Memory B cell (primary cell): ENCODE measurements at regions not wholly inside any gene's neighbourhood (a gene's known extent, or its start where the extent isn't known, plus 50 kb on each side); places are given as distances from the start of the nearest gene placed in this dataset.
"Not testable (repeated sequence)": the region's sequence is repeated elsewhere in the genome, so short reads cannot be mapped to it uniquely, and the experiment has no call there.

Experiments
- ATAC-seq: fragments of 150-1000 bp; cut with Tn5 transposase; 2 replicates; pipeline ENCODE4 v1.10.0; 2021; ENCODE audit warnings: low read depth, mild to moderate bottlenecking, moderate library complexity
- DNase-seq, 2 donors: peaks; one replicate each; pipeline ENCODE4 v3.0.0; 2022; ENCODE audit warnings: low spot score in 2 of 2
- H3K27ac Mint-ChIP-seq: one replicate; pipeline ENCODE4 v1.8.0; 2022; ENCODE audit warnings: mild to moderate bottlenecking, moderate library complexity, mixed read lengths
- H3K27me3 Mint-ChIP-seq: one replicate; pipeline ENCODE4 v1.8.0; 2022; ENCODE audit warnings: mixed read lengths
- H3K36me3 Mint-ChIP-seq: one replicate; pipeline ENCODE4 v1.8.0; 2022; ENCODE audit warnings: mild to moderate bottlenecking, mixed read lengths
- H3K4me1 Mint-ChIP-seq: one replicate; pipeline ENCODE4 v1.8.0; 2022; ENCODE audit warnings: mixed read lengths
- H3K4me3 Mint-ChIP-seq: one replicate; pipeline ENCODE4 v1.8.0; 2022; ENCODE audit warnings: mild to moderate bottlenecking, moderate library complexity, mixed read lengths
- H3K9me3 Mint-ChIP-seq: one replicate; pipeline ENCODE4 v1.8.0; 2022; ENCODE audit warnings: mixed read lengths

DNA sequence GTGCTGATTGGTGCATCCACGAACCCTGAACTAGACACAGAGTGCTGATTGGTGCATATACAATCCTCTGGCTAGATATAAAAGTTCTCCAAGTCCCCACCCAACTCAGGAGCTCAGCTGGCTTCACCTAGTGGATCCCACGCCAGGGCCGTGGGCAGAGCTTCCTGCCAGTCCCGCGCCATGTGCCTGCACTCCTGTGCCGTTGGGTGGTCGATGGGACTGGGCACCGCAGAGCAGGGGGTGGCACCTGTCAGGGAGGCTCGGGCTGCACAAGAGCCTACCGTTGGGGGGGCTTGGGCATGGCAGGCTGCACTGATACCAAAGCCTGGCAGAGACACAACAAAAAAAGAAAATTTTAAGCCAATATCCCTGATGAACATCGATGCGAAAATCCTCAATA is 185.4 kb upstream of the ASCC3 start:
- Mint-ChIP-seq H3K4me3 (no peak overlapping the region), H3K4me1 (no peaks in the 10 kb centered on the region), H3K27ac (no peak overlapping the region), H3K27me3 (no peaks in the 10 kb centered on the region), H3K9me3 (peaks cover 5% of the 10 kb centered on the region), H3K36me3 (no peaks in the 10 kb centered on the region)
- DNase-seq (no peak), ATAC-seq (no peak)

- H3K36me3 Mint-ChIP-seq = no peaks in the 10 kb centered on the region
- ATAC-seq = no peak
- H3K4me3 Mint-ChIP-seq = no peak overlapping the region
- no peaks in the 10 kb centered on the region for H3K27me3 Mint-ChIP-seq
- H3K4me1 Mint-ChIP-seq = no peaks in the 10 kb centered on the region
- no peak for DNase-seq
- H3K9me3 Mint-ChIP-seq = peaks cover 2% of the 10 kb centered on the region
- no peak overlapping the region for H3K27ac Mint-ChIP-seq
Observed at GRCh38 chr6:101069191-101069795, 188.2 kb upstream of the ASCC3 start.

DNA sequence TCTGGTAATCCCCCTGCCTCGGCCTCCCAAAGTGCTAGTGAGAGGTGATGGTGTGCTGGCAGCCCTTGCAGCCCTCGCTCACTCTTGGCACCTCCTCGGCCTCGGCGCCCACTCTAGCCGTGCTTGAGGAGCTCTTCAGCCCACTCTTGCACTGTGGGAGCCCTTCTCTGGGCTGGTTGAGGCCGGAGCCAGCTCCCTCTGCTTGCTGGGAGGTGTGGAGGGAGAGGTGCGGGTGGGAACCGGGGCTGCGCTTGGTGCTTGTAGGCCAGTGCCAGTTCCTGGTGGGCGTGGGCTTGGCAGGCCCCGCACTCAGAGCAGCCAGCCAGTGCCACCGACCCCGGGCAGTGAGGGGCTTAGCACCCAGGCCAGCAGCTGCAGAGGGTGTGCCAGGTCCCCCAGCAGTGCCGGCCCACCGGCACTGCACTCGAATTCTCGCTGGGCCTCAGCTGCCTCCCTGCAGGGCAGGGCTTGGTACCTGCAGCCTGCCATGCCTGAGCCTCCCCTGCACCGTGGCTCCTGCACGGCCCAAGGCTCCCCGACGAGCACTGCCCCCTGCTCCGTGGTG is 189.0 kb upstream of the ASCC3 start:
- no peak overlapping the region for H3K27ac Mint-ChIP-seq
- H3K27me3 Mint-ChIP-seq = no peaks in the 10 kb centered on the region
- H3K9me3 Mint-ChIP-seq = peaks cover 2% of the 10 kb centered on the region
- no peaks in the 10 kb centered on the region for H3K4me1 Mint-ChIP-seq
- no peak overlapping the region for H3K4me3 Mint-ChIP-seq
- no peaks in the 10 kb centered on the region for H3K36me3 Mint-ChIP-seq
- ATAC-seq = no peak
- DNase-seq = no peak

GRCh38 chr6:101077344-101077743 is 196.2 kb upstream of the ASCC3 start:
- ATAC-seq (no peak), DNase-seq (no peak)
- Mint-ChIP-seq H3K9me3 (peaks cover 8% of the 10 kb centered on the region), H3K27me3 (no peaks in the 10 kb centered on the region), H3K4me3 (no peak overlapping the region), H3K27ac (no peak overlapping the region), H3K36me3 (no peaks in the 10 kb centered on the region), H3K4me1 (no peaks in the 10 kb centered on the region)

GRCh38 chr6:101079696-101080270 is 198.7 kb upstream of the ASCC3 start:
- Mint-ChIP-seq H3K4me1 (no peaks in the 10 kb centered on the region), H3K27me3 (no peaks in the 10 kb centered on the region), H3K4me3 (no peak overlapping the region), H3K36me3 (no peaks in the 10 kb centered on the region), H3K27ac (no peak overlapping the region), H3K9me3 (peaks cover 8% of the 10 kb centered on the region)
- ATAC-seq (no peak), DNase-seq (no peak)

DNA sequence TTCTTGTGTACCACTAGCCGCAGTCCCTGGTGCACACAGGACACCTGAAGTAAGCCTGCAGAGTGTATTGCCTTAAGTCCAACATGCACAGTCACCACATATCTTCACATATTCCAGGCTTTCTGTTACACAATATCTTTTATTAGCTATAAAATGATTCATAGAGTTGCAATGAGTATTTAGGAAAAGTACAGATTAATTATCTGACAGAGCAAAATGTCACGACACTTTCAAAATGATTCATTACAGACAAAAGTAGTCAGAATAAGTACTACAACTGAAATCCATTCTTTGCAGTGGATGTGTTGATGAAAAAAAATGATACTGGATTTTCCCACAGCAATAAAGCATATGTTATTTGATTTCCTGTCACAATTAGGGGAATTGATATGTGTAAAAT is 199.5 kb upstream of the ASCC3 start:
- no peak for ATAC-seq
- Mint-ChIP-seq H3K36me3 (no peaks in the 10 kb centered on the region), H3K4me1 (no peaks in the 10 kb centered on the region), H3K27ac (no peak overlapping the region), H3K4me3 (no peak overlapping the region), H3K9me3 (peaks cover 8% of the 10 kb centered on the region), H3K27me3 (no peaks in the 10 kb centered on the region)
- no peak for DNase-seq

- DNase-seq = no peak
Observed at GRCh38 chr6:101083533-101084175, 202.5 kb upstream of the ASCC3 start.

DNA sequence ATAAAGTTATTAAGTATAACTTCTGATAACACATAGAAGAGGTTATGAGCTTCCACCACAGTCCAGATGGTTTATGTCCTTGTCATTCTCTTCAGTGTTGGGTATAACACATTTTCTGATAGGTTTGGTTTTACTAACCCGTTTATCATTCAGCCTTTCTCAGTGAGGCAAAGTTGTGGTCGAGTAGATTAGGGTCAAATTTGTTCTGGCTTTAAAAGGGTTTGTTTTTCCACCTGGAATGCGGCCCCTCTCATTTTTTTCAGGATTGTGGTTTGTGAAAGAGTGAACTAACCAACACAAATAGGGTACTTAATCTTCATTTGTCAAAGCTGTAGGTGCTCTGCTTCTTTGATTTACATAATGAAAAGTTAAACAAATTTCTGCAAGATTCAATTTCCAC is 204.2 kb upstream of the ASCC3 start:
- Mint-ChIP-seq H3K27ac (no peak overlapping the region), H3K9me3 (peaks cover 1% of the 10 kb centered on the region), H3K36me3 (no peaks in the 10 kb centered on the region), H3K27me3 (no peaks in the 10 kb centered on the region), H3K4me3 (no peak overlapping the region), H3K4me1 (no peaks in the 10 kb centered on the region)
- ATAC-seq (no peak), DNase-seq (no peak)

More at GRCh38 chr6:101083533-101084175, 202.5 kb upstream of the ASCC3 start:
- H3K9me3 Mint-ChIP-seq = no peaks in the 10 kb centered on the region
- H3K4me1 Mint-ChIP-seq = no peaks in the 10 kb centered on the region
- H3K27ac Mint-ChIP-seq = no peak overlapping the region
- ATAC-seq = no peak
- H3K27me3 Mint-ChIP-seq = no peaks in the 10 kb centered on the region
- H3K36me3 Mint-ChIP-seq = no peaks in the 10 kb centered on the region
- no peak overlapping the region for H3K4me3 Mint-ChIP-seq

DNA sequence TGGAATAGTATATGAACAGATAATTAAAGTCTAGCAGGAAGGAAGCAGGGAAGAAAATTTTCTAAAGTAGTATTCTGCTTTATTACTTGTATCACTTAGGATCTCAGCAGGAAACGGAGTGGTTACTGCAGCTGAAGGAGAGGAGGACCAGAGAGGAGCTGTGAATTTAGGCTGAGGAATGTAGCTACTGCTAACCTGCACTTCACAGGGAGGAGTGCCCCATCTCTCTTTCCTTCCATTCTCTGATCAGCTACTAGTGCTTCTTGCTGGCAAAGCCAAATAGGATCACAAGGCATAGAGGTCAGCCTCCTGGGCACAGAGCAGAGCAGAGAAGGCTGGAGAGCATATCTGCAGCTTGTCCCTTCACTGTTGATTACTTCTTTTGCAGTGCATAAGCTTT is 205.3 kb upstream of the ASCC3 start:
- H3K4me3 Mint-ChIP-seq = no peak overlapping the region
- no peaks in the 10 kb centered on the region for H3K27me3 Mint-ChIP-seq
- H3K36me3 Mint-ChIP-seq = no peaks in the 10 kb centered on the region
- no peak for DNase-seq
- no peak for ATAC-seq
- H3K27ac Mint-ChIP-seq = no peak overlapping the region
- H3K4me1 Mint-ChIP-seq = no peaks in the 10 kb centered on the region
- H3K9me3 Mint-ChIP-seq = peaks cover 9% of the 10 kb centered on the region

DNA sequence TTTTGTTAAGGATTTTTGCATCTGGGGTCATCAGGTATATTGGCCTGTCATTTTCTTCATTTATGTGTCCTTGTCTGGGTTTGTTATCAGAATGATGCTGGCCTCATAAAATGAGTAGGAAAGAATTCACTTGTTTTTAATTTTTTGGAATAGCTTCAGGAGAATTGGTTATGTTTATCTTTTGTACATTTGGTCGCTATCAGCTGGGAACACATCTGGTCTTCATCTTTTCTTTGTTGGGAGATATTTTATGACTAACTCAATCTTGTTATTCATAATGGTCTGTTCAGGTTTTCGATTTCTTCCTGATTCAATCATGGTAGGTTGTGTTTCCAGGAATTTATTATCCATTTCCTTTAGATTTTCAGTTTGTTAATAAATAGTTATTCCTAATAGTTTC is 207.5 kb upstream of the ASCC3 start:
- Mint-ChIP-seq H3K27ac (no peak overlapping the region), H3K36me3 (no peaks in the 10 kb centered on the region), H3K27me3 (no peaks in the 10 kb centered on the region), H3K4me1 (no peaks in the 10 kb centered on the region), H3K9me3 (peaks cover 11% of the 10 kb centered on the region), H3K4me3 (no peak overlapping the region)
- DNase-seq (no peak), ATAC-seq (no peak)

GRCh38 chr6:101089640-101090039 is 208.5 kb upstream of the ASCC3 start:
- H3K4me1 Mint-ChIP-seq = no peaks in the 10 kb centered on the region
- H3K27ac Mint-ChIP-seq = no peak overlapping the region
- DNase-seq (no peak), ATAC-seq (no peak)
- H3K36me3 Mint-ChIP-seq = no peaks in the 10 kb centered on the region
- no peaks in the 10 kb centered on the region for H3K27me3 Mint-ChIP-seq
- peaks cover 11% of the 10 kb centered on the region for H3K9me3 Mint-ChIP-seq
- no peak overlapping the region for H3K4me3 Mint-ChIP-seq

DNA sequence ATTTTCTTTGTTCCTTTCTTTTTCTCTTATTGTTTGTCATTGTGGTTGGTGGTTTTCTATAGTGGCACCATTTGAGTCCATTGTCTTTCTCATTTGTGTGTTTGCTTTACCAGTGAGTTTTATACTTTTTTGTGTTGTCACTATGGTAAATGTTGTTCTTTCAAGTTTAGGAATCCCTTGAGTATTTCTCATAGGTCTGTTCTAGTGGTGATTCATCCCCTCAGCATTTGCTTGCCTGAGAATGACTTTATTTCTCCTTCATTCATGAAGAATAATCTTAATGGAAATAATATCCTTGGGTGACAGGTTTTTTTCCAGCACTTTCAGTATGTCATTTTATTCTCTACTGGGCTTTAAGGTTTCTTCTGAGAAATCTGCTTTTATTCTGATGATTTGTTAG is 209.2 kb upstream of the ASCC3 start:
- no peaks in the 10 kb centered on the region for H3K27me3 Mint-ChIP-seq
- no peaks in the 10 kb centered on the region for H3K36me3 Mint-ChIP-seq
- H3K4me1 Mint-ChIP-seq = no peaks in the 10 kb centered on the region
- H3K27ac Mint-ChIP-seq = no peak overlapping the region
- no peak for DNase-seq
- H3K4me3 Mint-ChIP-seq = no peak overlapping the region
- H3K9me3 Mint-ChIP-seq = peaks cover 11% of the 10 kb centered on the region
- no peak for ATAC-seq

DNA sequence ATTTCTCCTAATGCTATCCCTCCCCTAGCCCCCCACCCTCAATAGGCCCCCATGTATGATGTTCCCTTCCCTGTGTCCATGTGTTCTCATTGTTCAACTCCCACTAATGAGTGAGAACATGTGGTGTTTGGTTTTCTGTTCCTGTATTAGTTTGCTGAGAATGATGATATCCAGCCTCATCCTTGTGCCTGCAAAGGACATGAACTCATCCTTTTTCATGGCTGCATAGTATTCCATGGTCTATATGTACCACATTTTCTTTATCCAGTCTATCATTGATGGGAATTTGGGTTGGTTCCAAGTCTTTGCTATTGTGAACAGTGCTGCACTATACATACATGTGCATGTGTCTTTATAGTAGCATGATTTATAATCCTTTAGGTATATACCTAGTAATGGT is 217.5 kb upstream of the ASCC3 start:
- not testable (repeated sequence) for H3K27ac Mint-ChIP-seq, H3K4me1 Mint-ChIP-seq, H3K4me3 Mint-ChIP-seq, ATAC-seq, H3K36me3 Mint-ChIP-seq, H3K9me3 Mint-ChIP-seq, H3K27me3 Mint-ChIP-seq, DNase-seq

DNA sequence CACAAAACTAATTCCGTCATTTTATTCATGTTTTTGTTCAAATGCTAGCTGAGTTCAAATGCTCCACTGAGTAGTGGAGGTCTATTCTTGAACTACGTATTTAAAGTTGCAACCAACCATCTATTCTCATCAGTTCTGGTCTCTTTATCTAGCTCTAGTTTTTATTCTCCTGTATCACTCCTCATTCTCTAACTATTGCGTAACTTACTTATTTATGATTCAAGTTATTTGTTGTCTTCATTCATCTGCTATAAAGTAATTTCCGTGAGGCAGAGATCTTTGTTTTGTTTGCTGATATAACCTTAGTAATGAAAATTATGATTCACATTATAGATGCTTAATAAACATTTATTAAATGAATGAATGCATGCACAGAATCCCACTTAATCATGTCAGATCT is 221.6 kb upstream of the ASCC3 start:
- H3K27me3 Mint-ChIP-seq = peaks cover 2% of the 10 kb centered on the region
- H3K36me3 Mint-ChIP-seq = no peaks in the 10 kb centered on the region
- no peak for DNase-seq
- no peak overlapping the region for H3K4me3 Mint-ChIP-seq
- no peaks in the 10 kb centered on the region for H3K4me1 Mint-ChIP-seq
- no peak overlapping the region for H3K27ac Mint-ChIP-seq
- H3K9me3 Mint-ChIP-seq = peaks cover 8% of the 10 kb centered on the region
- ATAC-seq = no peak

GRCh38 chr6:101108286-101108685 is 227.2 kb upstream of the ASCC3 start:
- Mint-ChIP-seq H3K27ac (no peak overlapping the region), H3K4me1 (no peaks in the 10 kb centered on the region), H3K27me3 (no peaks in the 10 kb centered on the region), H3K36me3 (no peaks in the 10 kb centered on the region), H3K9me3 (no peaks in the 10 kb centered on the region), H3K4me3 (no peak overlapping the region)
- no peak for ATAC-seq
- no peak for DNase-seq
